HG03354 (cell line): ENCODE measurements at regions not wholly inside any gene's neighbourhood (a gene's known extent, or its start where the extent isn't known, plus 50 kb on each side); places are given as distances from the start of the nearest gene placed in this dataset.

Experiments
- ATAC-seq: cut with Tn5 transposase; IDR thresholded peaks from one replicate; pipeline ENCODE4 v1.9.1; 2021; ENCODE audit warnings: mild to moderate bottlenecking; ENCODE audit not compliant: unreplicated experiment, poor library complexity, severe bottlenecking

GRCh38 chr11:95717314-95717713 lies 72.3 kb downstream of the FAM76B start:
- ATAC-seq, result no peak

GRCh38 chr11:95716266-95716665 lies 73.3 kb downstream of the FAM76B start:
- ATAC-seq, result peak; percentile 14

GRCh38 chr11:95715777-95716241 lies 73.8 kb downstream of the FAM76B start:
- ATAC-seq, result peak; percentile 78

- ATAC-seq, result peak; percentile 40
These were observed 74.5 kb downstream of the FAM76B start for GRCh38 chr11:95714843-95715776.

- ATAC-seq, result no peak
These were observed 76.2 kb downstream of the FAM76B start for GRCh38 chr11:95713428-95713827.

GRCh38 chr11:95711945-95712221 lies 77.7 kb downstream of the FAM76B start:
- ATAC-seq, result no peak

GRCh38 chr11:95711162-95711944 lies 78.2 kb downstream of the FAM76B start:
- peak; percentile 49 for ATAC-seq

GRCh38 chr11:95708681-95709080 lies 80.9 kb downstream of the FAM76B start:
- no peak for ATAC-seq

- no peak for ATAC-seq
These were observed 82.6 kb downstream of the FAM76B start for GRCh38 chr11:95706974-95707387.

- peak; percentile 87 for ATAC-seq
These were observed 84.0 kb downstream of the FAM76B start for GRCh38 chr11:95705485-95706124.

GRCh38 chr11:95704865-95705264 lies 84.7 kb downstream of the FAM76B start:
- ATAC-seq, result no peak

- ATAC-seq, result peak; percentile 30
These were observed 86.5 kb downstream of the FAM76B start for GRCh38 chr11:95703049-95703448.

- no peak for ATAC-seq
These were observed 87.1 kb downstream of the FAM76B start for GRCh38 chr11:95702526-95702925.

GRCh38 chr11:95700471-95700817 lies 89.1 kb downstream of the FAM76B start:
- peak; percentile 47 for ATAC-seq

- ATAC-seq, result peak; percentile 64
These were observed 89.7 kb downstream of the FAM76B start for GRCh38 chr11:95699631-95700470.

- no peak for ATAC-seq
These were observed 90.7 kb downstream of the FAM76B start for GRCh38 chr11:95698676-95699557.

- peak; percentile 26 for ATAC-seq
These were observed 91.8 kb downstream of the FAM76B start for GRCh38 chr11:95697614-95698408.

GRCh38 chr11:95695181-95695580 lies 94.4 kb downstream of the FAM76B start:
- no peak for ATAC-seq
